H1 (cell line): ENCODE measurements at regions not wholly inside any gene's neighbourhood (a gene's known extent, or its start where the extent isn't known, plus 50 kb on each side); places are given as distances from the start of the nearest gene placed in this dataset.

Source experiments
- CTCF ChIA-PET: fragments of 300-600 bp; sonication (Branson Sonifier 250); formaldehyde crosslinking; loops from one replicate; lab custom pipeline; 2021; ENCODE audit not compliant: partially characterized antibody; lab: Charles Lee
- POLR2A ChIA-PET: fragments of 300-600 bp; sonication (Branson Sonifier 250); formaldehyde crosslinking; loops from one replicate; lab custom pipeline; 2021; ENCODE audit warnings: inconsistent platforms; ENCODE audit not compliant: partially characterized antibody; lab: Charles Lee
- DNase-seq, 2 experiments: peaks; one replicate each; pipeline versions ENCODE4 v3.0.0 to v3.0.0-alpha.2; 2010 to 2022; ENCODE audit warnings: low spot score in 2 of 2, low read depth in 1 of 2, mixed read lengths in 1 of 2
- FAIRE-seq: peaks from 2 replicates; lab custom pipeline; 2011; peaks lifted over from hg19 to GRCh38; lab: Jason Lieb, UNC
- H2AFZ ChIP-seq: 2 replicates; pipeline ENCODE4 v1.8.1; 2012; ENCODE audit warnings: low read length, inconsistent platforms
- H2AK5ac ChIP-seq: 2 replicates; pipeline ENCODE4 v1.6.1; 2013; ENCODE audit warnings: low read depth, low read length
- H2BK120ac ChIP-seq: replicated peaks from 2 replicates; pipeline ENCODE3; 2013; ENCODE audit warnings: low read depth, low read length, inconsistent platforms
- H2BK12ac ChIP-seq: 2 replicates; pipeline ENCODE4 v1.6.1; 2013; ENCODE audit warnings: low read depth, low read length
- H2BK15ac ChIP-seq: 2 replicates; pipeline ENCODE4 v1.6.1; 2013; ENCODE audit warnings: low read length
- H2BK20ac ChIP-seq: 2 replicates; pipeline ENCODE4 v1.6.1; 2013; ENCODE audit warnings: low read length
- H2BK5ac ChIP-seq: 2 replicates; pipeline ENCODE4 v1.6.1; 2013; ENCODE audit warnings: low read depth, low read length
- H3K14ac ChIP-seq: 2 replicates; pipeline ENCODE4 v1.6.1; 2013; ENCODE audit warnings: inconsistent platforms; ENCODE audit not compliant: insufficient read length
- H3K18ac ChIP-seq: 2 replicates; pipeline ENCODE4 v1.6.1; 2013; ENCODE audit warnings: low read length; ENCODE audit errors: extremely low read depth
- H3K23ac ChIP-seq: 2 replicates; pipeline ENCODE4 v1.6.1; 2013; ENCODE audit warnings: inconsistent platforms; ENCODE audit not compliant: insufficient read length
- H3K23me2 ChIP-seq: 2 replicates; pipeline ENCODE4 v1.6.1; 2013; ENCODE audit warnings: low read depth, low read length
- H3K27ac ChIP-seq: 2 replicates; pipeline ENCODE4 v1.6.1; 2011; ENCODE audit warnings: low read depth, low read length, inconsistent platforms
- H3K27me3 ChIP-seq, 4 experiments: replicated peaks in 1 of 4; 1 replicate in 1 of 4; 2 replicates in 3 of 4; pipeline versions ENCODE4 v1.6.1 to v1.8.1; 2011 to 2013; ENCODE audit warnings: low read length in 3 of 4, mild to moderate bottlenecking in 3 of 4, inconsistent platforms in 2 of 4, mixed read lengths in 2 of 4, moderate library complexity in 1 of 4; ENCODE audit not compliant: control insufficient read depth in 3 of 4, insufficient read depth in 3 of 4; ENCODE audit errors: extremely low read depth in 1 of 4
- H3K36me3 ChIP-seq, 4 experiments: 2 replicates each; pipeline versions ENCODE4 v1.6.1 to v1.8.1; 2011 to 2013; ENCODE audit warnings: mild to moderate bottlenecking in 4 of 4, low read length in 3 of 4, moderate library complexity in 2 of 4, control low read depth in 1 of 4, inconsistent platforms in 1 of 4; ENCODE audit not compliant: insufficient read depth in 4 of 4, control insufficient read depth in 2 of 4
- H3K4ac ChIP-seq: replicated peaks from 2 replicates; pipeline ENCODE3; 2013; ENCODE audit warnings: low read length, low read depth, mixed read lengths, inconsistent platforms; ENCODE audit not compliant: insufficient read length
- H3K4me1 ChIP-seq, 4 experiments: replicated peaks in 1 of 4; 1 replicate in 1 of 4; 2 replicates in 3 of 4; pipeline versions ENCODE4 v1.6.1 to v1.8.1; 2011 to 2013; ENCODE audit warnings: low read length in 3 of 4, inconsistent platforms in 2 of 4, mixed read lengths in 1 of 4; ENCODE audit not compliant: insufficient read depth in 4 of 4, control insufficient read depth in 3 of 4
- H3K4me2 ChIP-seq, 2 experiments: 2 replicates each; pipeline versions ENCODE4 v1.6.1 to v1.8.1; 2011 to 2013; ENCODE audit warnings: low read depth in 2 of 2, low read length in 2 of 2, control low read depth in 1 of 2, inconsistent platforms in 1 of 2, mild to moderate bottlenecking in 1 of 2; ENCODE audit not compliant: insufficient read depth in 1 of 2
- H3K4me3 ChIP-seq, 4 experiments: fragments of 200-600, 300-600 bp in 1 of 4; sonication (generic), shearing (Covaris generic), sonication (Bioruptor Twin) in 1 of 4; 2 replicates each; pipeline versions ENCODE4 v1.5.1 to v1.8.1; 2011 to 2016; ENCODE audit warnings: low read length in 4 of 4, low read depth in 3 of 4, control low read depth in 2 of 4, inconsistent platforms in 2 of 4, mild to moderate bottlenecking in 2 of 4, mixed read lengths in 1 of 4, moderate library complexity in 1 of 4; ENCODE audit not compliant: insufficient read depth in 2 of 4; ENCODE audit errors: extremely low read depth in 1 of 4
- H3K56ac ChIP-seq: replicated peaks from 2 replicates; pipeline ENCODE3; 2013; ENCODE audit warnings: low read depth, mild to moderate bottlenecking, mixed read lengths, low read length, inconsistent platforms; ENCODE audit not compliant: insufficient read length
- H3K79me1 ChIP-seq: 2 replicates; pipeline ENCODE4 v1.6.1; 2013; ENCODE audit warnings: low read depth, low read length, control low read depth
- H3K79me2 ChIP-seq, 2 experiments: 2 replicates each; pipeline versions ENCODE4 v1.6.1 to v1.8.1; 2012 to 2013; ENCODE audit warnings: low read length in 2 of 2, mild to moderate bottlenecking in 2 of 2, inconsistent platforms in 1 of 2; ENCODE audit not compliant: insufficient read depth in 2 of 2, control insufficient read depth in 1 of 2
- H3K9ac ChIP-seq, 4 experiments: replicated peaks in 1 of 4; 1 replicate in 1 of 4; 2 replicates in 3 of 4; pipeline versions ENCODE4 v1.6.1 to v1.8.1; 2011 to 2013; ENCODE audit warnings: low read depth in 3 of 4, low read length in 3 of 4, control low read depth in 2 of 4, mild to moderate bottlenecking in 2 of 4, moderate library complexity in 2 of 4, inconsistent platforms in 1 of 4; ENCODE audit errors: extremely low read depth in 1 of 4
- H3K9me3 ChIP-seq, 2 experiments: 2 replicates each; pipeline versions ENCODE4 v1.6.1 to v1.8.1; 2012 to 2013; ENCODE audit warnings: mild to moderate bottlenecking in 2 of 2, moderate library complexity in 2 of 2, control low read depth in 1 of 2, inconsistent platforms in 1 of 2, low read depth in 1 of 2, low read length in 1 of 2, mixed read lengths in 1 of 2; ENCODE audit not compliant: insufficient read depth in 2 of 2
- H4K20me1 ChIP-seq, 2 experiments: replicated peaks in 1 of 2; 2 replicates each; pipeline versions ENCODE3 to v1.8.1; 2011 to 2013; ENCODE audit warnings: inconsistent platforms in 2 of 2, low read length in 2 of 2, mild to moderate bottlenecking in 1 of 2; ENCODE audit not compliant: insufficient read depth in 2 of 2, control insufficient read depth in 1 of 2
- H4K5ac ChIP-seq: 2 replicates; pipeline ENCODE4 v1.6.1; 2013; ENCODE audit warnings: low read length, low read depth, mixed read lengths, inconsistent platforms; ENCODE audit not compliant: insufficient read length
- H4K8ac ChIP-seq: 2 replicates; pipeline ENCODE4 v1.8.0; 2013; ENCODE audit warnings: mild to moderate bottlenecking, moderate library complexity, low read length, inconsistent platforms; ENCODE audit not compliant: insufficient read depth; ENCODE audit errors: extremely low read depth
- H4K91ac ChIP-seq: replicated peaks from 2 replicates; pipeline ENCODE3; 2013; ENCODE audit warnings: low read length, mixed read lengths, inconsistent platforms; ENCODE audit not compliant: insufficient read length
- ASH2L ChIP-seq: fragments of 200-600, 300-600 bp; sonication (generic); IDR thresholded peaks from one replicate; pipeline ENCODE4 v1.7.1; 2017; ENCODE audit warnings: low read length
- BRCA1 ChIP-seq: IDR thresholded peaks from 2 replicates; pipeline ENCODE4 v1.6.1; 2012; ENCODE audit warnings: low read depth, low read length, improper control_type of control experiment
- CREB1 ChIP-seq: IDR thresholded peaks from 2 replicates; pipeline ENCODE4 v1.6.1; 2012; ENCODE audit warnings: inconsistent platforms
- EZH2 ChIP-seq: fragments of 200-600 bp; sonication (generic); IDR thresholded peaks from 2 replicates; pipeline ENCODE4 v1.7.1; 2012; ENCODE audit warnings: low read depth, mild to moderate bottlenecking, moderate library complexity, low read length, inconsistent platforms; ENCODE audit not compliant: severe bottlenecking
- MAFK ChIP-seq: IDR thresholded peaks from 2 replicates; pipeline ENCODE4 v1.6.1; 2012; ENCODE audit warnings: low read depth, mild to moderate bottlenecking, improper control_type of control experiment, low read length
- POLR2AphosphoS5 ChIP-seq: IDR thresholded peaks from 2 replicates; pipeline ENCODE4 v1.6.1; 2011; ENCODE audit warnings: low read depth, low read length
- RAD21 ChIP-seq, 2 experiments: IDR thresholded peaks in 1 of 2; conservative IDR thresholded peaks in 1 of 2; 2 replicates each; pipeline ENCODE4 v1.6.1; 2011; ENCODE audit warnings: low read depth in 2 of 2, low read length in 2 of 2, improper control_type of control experiment in 1 of 2, inconsistent platforms in 1 of 2, mild to moderate bottlenecking in 1 of 2, moderate library complexity in 1 of 2
- SIN3A ChIP-seq, 2 experiments: IDR thresholded peaks in 1 of 2; conservative IDR thresholded peaks in 1 of 2; 2 replicates each; pipeline ENCODE4 v1.6.1; 2011 to 2012; ENCODE audit warnings: low read length in 2 of 2, improper control_type of control experiment in 1 of 2, low read depth in 1 of 2, mild to moderate bottlenecking in 1 of 2
- YY1 ChIP-seq: IDR thresholded peaks from 2 replicates; pipeline ENCODE4 v1.6.1; 2011; ENCODE audit warnings: low read depth, mild to moderate bottlenecking, low read length
- WGBS, 2 experiments: shearing (Covaris generic) in 1 of 2; methylation state at CpG; one replicate each; pipeline versions ENCODE4 v1.1.6 to v1.1.7; 2013 to 2015; ENCODE audit warnings: low lambda C conversion rate in 2 of 2, mixed read lengths in 2 of 2, inconsistent platforms in 1 of 2, low coverage in 1 of 2, missing lambda C conversion rate in 1 of 2; ENCODE audit not compliant: insufficient replicate concordance in 2 of 2, insufficient coverage in 1 of 2, insufficient read length in 1 of 2; ENCODE audit errors: extremely low coverage in 1 of 2, missing lambda C conversion rate in 1 of 2; 5-methylcytosine and 5-hydroxymethylcytosine counted together
- TF ChIP-seq, protein P1 (sequence below), 3 experiments: IDR thresholded peaks; 1 replicate in 2 of 3; 2 replicates in 1 of 3; pipeline versions ENCODE4 v1.5.1 to v1.6.1; 2011; ENCODE audit warnings: low read length in 3 of 3, mild to moderate bottlenecking in 3 of 3, inconsistent platforms in 2 of 3, low read depth in 1 of 3, moderate library complexity in 1 of 3; ENCODE audit not compliant: insufficient read depth in 1 of 3; ENCODE audit errors: control extremely low read depth in 1 of 3
- TF ChIP-seq, protein P2 (sequence below): IDR thresholded peaks from 2 replicates; pipeline ENCODE4 v1.6.1; 2011; ENCODE audit warnings: low read depth, mild to moderate bottlenecking, low read length; ENCODE audit not compliant: insufficient read depth

DNA sequence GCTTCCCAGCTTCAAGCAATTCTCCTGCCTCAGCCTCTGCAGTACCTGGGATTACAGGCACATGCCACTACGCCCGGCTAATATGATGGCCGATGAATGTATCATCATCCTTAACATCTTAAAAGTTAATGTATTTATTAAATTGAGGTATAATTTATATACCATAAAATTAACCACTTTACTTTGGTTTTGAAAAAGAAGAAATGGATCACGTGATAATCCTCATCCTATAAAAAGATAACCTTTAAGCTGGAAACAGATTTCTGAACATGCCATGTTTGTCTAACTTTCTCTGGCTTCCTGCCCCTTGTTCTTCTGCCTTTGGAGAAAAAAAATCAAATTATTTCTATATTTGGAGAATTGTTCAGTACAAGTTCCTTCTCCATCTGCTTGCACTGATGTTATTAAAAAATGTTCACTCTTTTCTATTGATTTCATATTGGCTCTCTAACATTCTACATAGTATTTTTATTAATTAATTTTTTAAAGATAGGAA lies 57.0 kb upstream of the ACTR3 start:
- 92% methylated on average over 4 of the region's 4 CpGs; no CpG with 5 or more reads in 1 of the 2 experiments for WGBS, 2 experiments
- POLR2A ChIA-PET: no interaction called here

More for the DNA sequence above, 57.0 kb upstream of the ACTR3 start:
- no peaks in the 10 kb centered on the region for H4K20me1 ChIP-seq
- H3K14ac ChIP-seq: no peak overlapping the region
- H2AK5ac ChIP-seq: no peak overlapping the region
- H4K91ac ChIP-seq: no peak overlapping the region
- H2AFZ ChIP-seq: no peak overlapping the region
- H3K18ac ChIP-seq: no peak overlapping the region
- H3K23ac ChIP-seq: no peak overlapping the region
- DNase-seq: no peak
- H3K4me1 ChIP-seq: no peaks in the 10 kb centered on the region
- no peaks in the 10 kb centered on the region for H3K79me2 ChIP-seq
- H3K9ac ChIP-seq: no peak overlapping the region
- no peak overlapping the region for H4K8ac ChIP-seq
- H2BK12ac ChIP-seq: no peak overlapping the region
- H3K27ac ChIP-seq: no peak overlapping the region
- H4K5ac ChIP-seq: no peak overlapping the region
- no peaks in the 10 kb centered on the region for H3K36me3 ChIP-seq
- H3K4me2 ChIP-seq: no peak overlapping the region
- no peak overlapping the region for H3K4me3 ChIP-seq
- CTCF ChIA-PET: no interaction called here
- H3K79me1 ChIP-seq: no peaks in the 10 kb centered on the region
- no peak overlapping the region for H3K4ac ChIP-seq
- H2BK20ac ChIP-seq: no peak overlapping the region
- no peaks in the 10 kb centered on the region for H3K27me3 ChIP-seq
- no peaks in the 10 kb centered on the region for H3K9me3 ChIP-seq
- no peak overlapping the region for H3K56ac ChIP-seq
- H2BK120ac ChIP-seq: no peak overlapping the region
- H3K23me2 ChIP-seq: peaks cover 2% of the 10 kb centered on the region; the same call in 1 of the 2 replicates
- H2BK15ac ChIP-seq: no peak overlapping the region
- no peak for FAIRE-seq
- TF ChIP-seq, protein P1, sequence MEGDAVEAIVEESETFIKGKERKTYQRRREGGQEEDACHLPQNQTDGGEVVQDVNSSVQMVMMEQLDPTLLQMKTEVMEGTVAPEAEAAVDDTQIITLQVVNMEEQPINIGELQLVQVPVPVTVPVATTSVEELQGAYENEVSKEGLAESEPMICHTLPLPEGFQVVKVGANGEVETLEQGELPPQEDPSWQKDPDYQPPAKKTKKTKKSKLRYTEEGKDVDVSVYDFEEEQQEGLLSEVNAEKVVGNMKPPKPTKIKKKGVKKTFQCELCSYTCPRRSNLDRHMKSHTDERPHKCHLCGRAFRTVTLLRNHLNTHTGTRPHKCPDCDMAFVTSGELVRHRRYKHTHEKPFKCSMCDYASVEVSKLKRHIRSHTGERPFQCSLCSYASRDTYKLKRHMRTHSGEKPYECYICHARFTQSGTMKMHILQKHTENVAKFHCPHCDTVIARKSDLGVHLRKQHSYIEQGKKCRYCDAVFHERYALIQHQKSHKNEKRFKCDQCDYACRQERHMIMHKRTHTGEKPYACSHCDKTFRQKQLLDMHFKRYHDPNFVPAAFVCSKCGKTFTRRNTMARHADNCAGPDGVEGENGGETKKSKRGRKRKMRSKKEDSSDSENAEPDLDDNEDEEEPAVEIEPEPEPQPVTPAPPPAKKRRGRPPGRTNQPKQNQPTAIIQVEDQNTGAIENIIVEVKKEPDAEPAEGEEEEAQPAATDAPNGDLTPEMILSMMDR (IDR thresholded peaks at IDR 0.05; ENCODE audit: control extremely low read depth in 1 of 3, insufficient read depth in 1 of 3, low read depth in 1 of 3, low read length in 3 of 3): no peak
- TF ChIP-seq YY1 (no peak), RAD21 (IDR thresholded peaks at IDR 0.05 in 1 of 2, conservative IDR thresholded peaks at IDR 0.05 in 1 of 2; ENCODE audit: low read depth in 2 of 2, low read length in 2 of 2) (no peak), SIN3A (conservative IDR thresholded peaks at IDR 0.05 in 1 of 2, IDR thresholded peaks at IDR 0.05 in 1 of 2; ENCODE audit: low read depth in 1 of 2, low read length in 2 of 2) (no peak), BRCA1 (no peak), ASH2L (no peak), POLR2AphosphoS5 (no peak), MAFK (no peak), CREB1 (no peak), EZH2 (no peak)
- TF ChIP-seq, protein P2, sequence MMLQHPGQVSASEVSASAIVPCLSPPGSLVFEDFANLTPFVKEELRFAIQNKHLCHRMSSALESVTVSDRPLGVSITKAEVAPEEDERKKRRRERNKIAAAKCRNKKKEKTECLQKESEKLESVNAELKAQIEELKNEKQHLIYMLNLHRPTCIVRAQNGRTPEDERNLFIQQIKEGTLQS: no peak
- H2BK5ac ChIP-seq: no peak overlapping the region
